GM12891 (cell line): ENCODE measurements at regions not wholly inside any gene's neighbourhood (a gene's known extent, or its start where the extent isn't known, plus 50 kb on each side); places are given as distances from the start of the nearest gene placed in this dataset.

Experiments used
- POLR2AphosphoS5 ChIP-seq: IDR thresholded peaks from 2 replicates; pipeline ENCODE4 v1.6.1; 2011; ENCODE audit warnings: low read depth, low read length, control low read depth
- TAF1 ChIP-seq: IDR thresholded peaks from 2 replicates; pipeline ENCODE4 v1.6.1; 2011; ENCODE audit warnings: low read depth, low read length, control low read depth

GRCh38 chr2:80700961-80701360 is 396.4 kb upstream of the LRRTM1 start:
- TF ChIP-seq TAF1 (no peak), POLR2AphosphoS5 (no peak)
